ENCODE measurements at regions not wholly inside any gene's neighbourhood (a gene's known extent, or its start where the extent isn't known, plus 50 kb on each side); places are given as distances from the start of the nearest gene placed in this dataset.
A peak's percentile ranks its signal among the peaks of the same experiment; 100 is the strongest.

GRCh38 chr14:22333422-22334274 lies 255.4 kb downstream of the DAD1 start:
- TF ChIP-seq, protein P1, sequence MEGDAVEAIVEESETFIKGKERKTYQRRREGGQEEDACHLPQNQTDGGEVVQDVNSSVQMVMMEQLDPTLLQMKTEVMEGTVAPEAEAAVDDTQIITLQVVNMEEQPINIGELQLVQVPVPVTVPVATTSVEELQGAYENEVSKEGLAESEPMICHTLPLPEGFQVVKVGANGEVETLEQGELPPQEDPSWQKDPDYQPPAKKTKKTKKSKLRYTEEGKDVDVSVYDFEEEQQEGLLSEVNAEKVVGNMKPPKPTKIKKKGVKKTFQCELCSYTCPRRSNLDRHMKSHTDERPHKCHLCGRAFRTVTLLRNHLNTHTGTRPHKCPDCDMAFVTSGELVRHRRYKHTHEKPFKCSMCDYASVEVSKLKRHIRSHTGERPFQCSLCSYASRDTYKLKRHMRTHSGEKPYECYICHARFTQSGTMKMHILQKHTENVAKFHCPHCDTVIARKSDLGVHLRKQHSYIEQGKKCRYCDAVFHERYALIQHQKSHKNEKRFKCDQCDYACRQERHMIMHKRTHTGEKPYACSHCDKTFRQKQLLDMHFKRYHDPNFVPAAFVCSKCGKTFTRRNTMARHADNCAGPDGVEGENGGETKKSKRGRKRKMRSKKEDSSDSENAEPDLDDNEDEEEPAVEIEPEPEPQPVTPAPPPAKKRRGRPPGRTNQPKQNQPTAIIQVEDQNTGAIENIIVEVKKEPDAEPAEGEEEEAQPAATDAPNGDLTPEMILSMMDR (IDR thresholded peaks at IDR 0.05 in 2 of 3, conservative IDR thresholded peaks at IDR 0.05 in 1 of 3; ENCODE audit: control insufficient read depth in 2 of 3, extremely low read depth in 1 of 3, insufficient read depth in 1 of 3, low read depth in 3 of 3, low read length in 3 of 3) = no peak
- TF ChIP-seq ZNF274 (IDR thresholded peaks at IDR 0.05; ENCODE audit: insufficient read depth, insufficient read length) (no peak), TCF7 (IDR thresholded peaks at IDR 0.05; ENCODE audit: borderline replicate concordance) (no peak), SUZ12 (IDR thresholded peaks at IDR 0.05; ENCODE audit: unreplicated experiment) (no peak), SPI1 (IDR thresholded peaks at IDR 0.05; ENCODE audit: borderline replicate concordance, insufficient read depth, low read depth, low read length) (no peak), USF1 (IDR thresholded peaks at IDR 0.05; ENCODE audit: borderline replicate concordance, extremely low read length, insufficient read depth, low read depth, low read length) (no peak), CBX3 (IDR thresholded peaks at IDR 0.05; ENCODE audit: borderline replicate concordance, low read depth) (no peak), POLR2A (IDR thresholded peaks at IDR 0.05; ENCODE audit: low read depth, low read length) (no peak), JUNB (IDR thresholded peaks at IDR 0.05) (peak; percentile 92), REST (IDR thresholded peaks at IDR 0.05; ENCODE audit: low read depth, low read length) (no peak), ESRRA (IDR thresholded peaks at IDR 0.05; ENCODE audit: low read length) (no peak)
- TF ChIP-seq, protein P2, sequence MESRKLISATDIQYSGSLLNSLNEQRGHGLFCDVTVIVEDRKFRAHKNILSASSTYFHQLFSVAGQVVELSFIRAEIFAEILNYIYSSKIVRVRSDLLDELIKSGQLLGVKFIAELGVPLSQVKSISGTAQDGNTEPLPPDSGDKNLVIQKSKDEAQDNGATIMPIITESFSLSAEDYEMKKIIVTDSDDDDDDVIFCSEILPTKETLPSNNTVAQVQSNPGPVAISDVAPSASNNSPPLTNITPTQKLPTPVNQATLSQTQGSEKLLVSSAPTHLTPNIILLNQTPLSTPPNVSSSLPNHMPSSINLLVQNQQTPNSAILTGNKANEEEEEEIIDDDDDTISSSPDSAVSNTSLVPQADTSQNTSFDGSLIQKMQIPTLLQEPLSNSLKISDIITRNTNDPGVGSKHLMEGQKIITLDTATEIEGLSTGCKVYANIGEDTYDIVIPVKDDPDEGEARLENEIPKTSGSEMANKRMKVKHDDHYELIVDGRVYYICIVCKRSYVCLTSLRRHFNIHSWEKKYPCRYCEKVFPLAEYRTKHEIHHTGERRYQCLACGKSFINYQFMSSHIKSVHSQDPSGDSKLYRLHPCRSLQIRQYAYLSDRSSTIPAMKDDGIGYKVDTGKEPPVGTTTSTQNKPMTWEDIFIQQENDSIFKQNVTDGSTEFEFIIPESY (IDR thresholded peaks at IDR 0.05) = no peak
